ENCODE measurements at regions not wholly inside any gene's neighbourhood (a gene's known extent, or its start where the extent isn't known, plus 50 kb on each side); places are given as distances from the start of the nearest gene placed in this dataset.

DNA sequence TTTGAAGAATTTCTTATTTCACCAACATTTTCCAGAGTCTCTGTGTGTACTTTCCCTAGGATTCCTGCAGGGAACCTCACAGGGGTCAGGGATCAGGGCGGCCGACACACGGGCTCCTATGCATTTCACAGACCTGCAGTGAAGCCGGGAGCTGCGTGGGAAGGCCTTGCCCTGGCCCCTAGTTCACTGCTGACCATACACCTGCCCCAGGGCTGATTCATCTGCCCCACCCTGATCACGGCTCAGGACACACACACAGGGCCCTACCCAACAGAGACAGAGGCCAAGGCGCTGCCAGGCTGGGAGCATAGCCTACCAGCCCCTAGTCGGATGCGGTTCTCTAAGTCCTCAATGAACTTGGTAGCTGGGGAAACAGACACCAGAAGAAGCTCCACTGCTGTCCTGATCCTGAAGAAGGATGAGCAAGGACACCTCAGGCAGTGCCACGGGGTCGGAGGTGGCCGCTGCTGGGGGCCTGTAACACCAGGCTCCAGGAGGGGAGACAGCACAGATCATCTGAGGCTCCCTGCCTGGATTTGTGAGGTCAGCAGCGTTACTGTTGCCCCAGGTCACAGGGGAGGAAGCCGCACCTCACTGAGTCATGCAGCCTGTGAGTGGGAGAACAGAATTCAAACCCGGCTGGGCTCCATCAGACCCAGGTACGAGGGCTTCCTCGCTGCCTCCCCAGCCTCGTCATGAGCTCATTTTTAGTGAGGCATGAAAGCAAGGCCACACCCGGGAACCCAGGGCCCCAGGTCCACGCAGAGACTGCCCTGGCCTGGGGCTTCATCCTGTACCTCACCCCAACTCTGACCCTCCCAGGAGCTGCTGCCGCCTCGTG lies 278.8 kb upstream of the PPP2R2D start:
- TF ChIP-seq POLR2A (IDR thresholded peaks at IDR 0.05) = no peak
- TF ChIP-seq, protein P1, sequence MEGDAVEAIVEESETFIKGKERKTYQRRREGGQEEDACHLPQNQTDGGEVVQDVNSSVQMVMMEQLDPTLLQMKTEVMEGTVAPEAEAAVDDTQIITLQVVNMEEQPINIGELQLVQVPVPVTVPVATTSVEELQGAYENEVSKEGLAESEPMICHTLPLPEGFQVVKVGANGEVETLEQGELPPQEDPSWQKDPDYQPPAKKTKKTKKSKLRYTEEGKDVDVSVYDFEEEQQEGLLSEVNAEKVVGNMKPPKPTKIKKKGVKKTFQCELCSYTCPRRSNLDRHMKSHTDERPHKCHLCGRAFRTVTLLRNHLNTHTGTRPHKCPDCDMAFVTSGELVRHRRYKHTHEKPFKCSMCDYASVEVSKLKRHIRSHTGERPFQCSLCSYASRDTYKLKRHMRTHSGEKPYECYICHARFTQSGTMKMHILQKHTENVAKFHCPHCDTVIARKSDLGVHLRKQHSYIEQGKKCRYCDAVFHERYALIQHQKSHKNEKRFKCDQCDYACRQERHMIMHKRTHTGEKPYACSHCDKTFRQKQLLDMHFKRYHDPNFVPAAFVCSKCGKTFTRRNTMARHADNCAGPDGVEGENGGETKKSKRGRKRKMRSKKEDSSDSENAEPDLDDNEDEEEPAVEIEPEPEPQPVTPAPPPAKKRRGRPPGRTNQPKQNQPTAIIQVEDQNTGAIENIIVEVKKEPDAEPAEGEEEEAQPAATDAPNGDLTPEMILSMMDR (IDR thresholded peaks at IDR 0.05) = no peak
- intact Hi-C loops (cut with DNase I; ENCODE audit: low total_unique reads) = no loop called here
- Histone ChIP-seq H3K9me3 (no peaks in the 10 kb centered on the region), H3K27me3 (no peaks in the 10 kb centered on the region), H3K36me3 (no peaks in the 10 kb centered on the region), H3K4me1 (no peaks in the 10 kb centered on the region), H3K4me3 (no peak overlapping the region), H3K27ac (no peak overlapping the region)
- no peak for DNase-seq

DNA sequence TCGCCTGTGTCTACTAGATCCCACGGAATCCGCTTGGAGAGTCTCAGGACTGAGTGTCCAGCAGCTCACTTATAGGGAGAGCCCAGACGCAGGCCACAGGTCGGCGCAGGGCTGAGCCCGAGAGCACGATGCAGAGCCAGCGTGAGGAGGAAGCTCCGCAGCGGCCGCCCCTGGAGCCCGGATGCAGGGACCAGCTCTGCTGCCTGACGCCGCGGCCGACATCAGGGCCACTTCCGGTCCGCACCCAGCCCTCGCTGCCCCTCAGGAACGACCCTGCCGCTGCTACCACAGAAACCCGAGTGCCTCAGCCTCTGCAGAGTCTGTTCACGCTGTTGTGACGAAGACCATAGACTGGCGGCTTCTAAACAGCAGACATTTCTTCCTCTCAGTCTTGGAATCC lies 275.8 kb upstream of the PPP2R2D start:
- intact Hi-C loops (cut with DNase I; ENCODE audit: low total_unique reads) = no loop called here
- Histone ChIP-seq H3K27me3 (no peaks in the 10 kb centered on the region), H3K27ac (no peak overlapping the region), H3K36me3 (no peaks in the 10 kb centered on the region), H3K4me3 (no peak overlapping the region), H3K9me3 (no peaks in the 10 kb centered on the region), H3K4me1 (no peaks in the 10 kb centered on the region)
- no peak for TF ChIP-seq POLR2A (IDR thresholded peaks at IDR 0.05)
- TF ChIP-seq, protein P1 (IDR thresholded peaks at IDR 0.05) = no peak
- no peak for DNase-seq

DNA sequence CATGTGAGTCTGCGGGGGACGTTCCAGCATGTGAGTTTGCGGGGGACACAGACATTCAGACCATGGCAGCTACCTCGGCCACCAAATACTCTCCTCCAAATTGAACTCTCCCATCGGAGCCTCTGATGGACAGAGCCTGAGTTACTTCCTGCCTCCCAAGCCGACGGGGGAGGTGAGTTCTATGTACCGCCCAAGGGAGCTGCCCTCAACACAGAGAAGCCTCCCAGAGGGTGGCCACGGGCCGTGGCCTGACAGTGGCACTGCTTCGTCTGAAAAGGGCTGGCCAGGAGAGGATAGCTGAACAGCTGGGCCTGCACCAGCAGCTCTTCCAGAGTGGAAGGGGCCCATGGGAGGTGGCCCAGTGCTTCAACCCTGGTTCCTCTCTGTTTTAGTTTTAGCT lies 274.5 kb upstream of the PPP2R2D start:
- no peaks in the 10 kb centered on the region for H3K36me3 ChIP-seq
- DNase-seq = no peak
- H3K27ac ChIP-seq = no peak overlapping the region
- H3K9me3 ChIP-seq = no peaks in the 10 kb centered on the region
- H3K4me3 ChIP-seq = no peak overlapping the region
- TF ChIP-seq, protein P1 (IDR thresholded peaks at IDR 0.05) = no peak
- no peak for TF ChIP-seq POLR2A (IDR thresholded peaks at IDR 0.05)
- intact Hi-C loops (cut with DNase I; ENCODE audit: low total_unique reads) = no loop called here
- H3K4me1 ChIP-seq = no peaks in the 10 kb centered on the region
- no peaks in the 10 kb centered on the region for H3K27me3 ChIP-seq

DNA sequence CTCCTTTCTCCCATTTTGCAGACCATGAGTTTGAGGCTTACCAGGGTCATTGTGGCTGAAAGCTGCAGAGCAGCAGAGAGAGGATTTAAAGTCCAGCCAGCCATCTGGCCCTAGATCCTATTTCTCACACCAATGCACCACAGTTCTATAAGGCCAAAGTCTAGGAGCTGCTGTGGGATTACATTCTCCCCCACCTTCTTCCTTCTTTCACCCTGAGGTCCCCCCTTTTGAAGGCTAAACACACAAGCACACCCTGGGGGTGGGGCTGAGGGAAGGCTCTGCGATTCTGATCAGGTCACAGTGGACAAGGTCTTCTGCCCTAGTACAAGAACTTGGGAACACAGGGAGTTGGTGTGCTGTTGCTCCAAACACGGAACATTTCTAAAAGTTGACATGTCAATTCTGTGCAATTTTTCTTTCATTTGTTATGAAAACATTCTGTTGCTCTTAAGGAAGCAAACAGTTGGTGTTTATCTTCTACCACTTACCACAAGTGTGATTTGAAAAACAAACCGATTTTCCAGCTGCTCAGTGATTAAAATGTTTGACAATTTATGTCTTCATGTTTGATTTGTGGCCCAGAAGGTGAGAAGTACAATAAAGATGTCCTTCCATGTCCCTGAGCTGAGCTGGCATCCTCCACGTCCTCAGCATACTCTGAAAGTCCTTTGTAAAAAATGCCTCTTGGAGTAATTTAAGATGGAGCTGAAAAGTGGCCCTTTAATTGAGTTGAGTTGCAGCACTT lies 271.6 kb upstream of the PPP2R2D start:
- Histone ChIP-seq H3K4me3 (no peak overlapping the region), H3K4me1 (no peaks in the 10 kb centered on the region), H3K9me3 (no peaks in the 10 kb centered on the region), H3K36me3 (no peaks in the 10 kb centered on the region), H3K27ac (no peak overlapping the region), H3K27me3 (no peaks in the 10 kb centered on the region)
- intact Hi-C loops (cut with DNase I; ENCODE audit: low total_unique reads) = no loop called here
- TF ChIP-seq, protein P1 (IDR thresholded peaks at IDR 0.05) = no peak
- TF ChIP-seq POLR2A (IDR thresholded peaks at IDR 0.05) = no peak
- DNase-seq = no peak

DNA sequence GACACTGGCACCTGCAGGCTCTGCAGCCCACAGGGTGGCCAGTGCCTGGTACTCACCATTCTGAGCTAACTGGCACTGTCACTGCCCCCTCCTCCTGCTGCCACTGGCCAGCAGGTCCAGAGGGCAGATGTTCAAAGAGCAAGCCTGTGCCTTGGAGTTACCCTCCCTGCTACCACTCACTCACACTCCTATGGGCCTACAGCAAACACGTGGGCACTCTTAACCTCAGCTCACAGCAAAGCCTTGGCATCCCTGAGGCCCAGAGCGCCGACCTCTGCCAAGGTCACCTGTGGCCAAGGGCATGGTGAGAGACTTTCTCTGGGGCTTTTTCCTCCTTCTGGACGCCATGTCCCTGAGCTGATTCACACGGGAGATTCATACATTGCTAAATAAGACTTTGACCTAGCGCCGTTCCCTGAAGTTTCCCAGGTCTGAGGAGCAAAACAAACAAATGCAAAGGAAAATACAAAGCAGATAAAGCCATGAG lies 270.0 kb upstream of the PPP2R2D start:
- H3K27ac ChIP-seq = no peak overlapping the region
- H3K27me3 ChIP-seq = no peaks in the 10 kb centered on the region
- no peaks in the 10 kb centered on the region for H3K4me1 ChIP-seq
- no peaks in the 10 kb centered on the region for H3K9me3 ChIP-seq
- no peak for DNase-seq
- intact Hi-C loops (cut with DNase I; ENCODE audit: low total_unique reads) = no loop called here
- H3K4me3 ChIP-seq = no peak overlapping the region
- TF ChIP-seq, protein P1 (IDR thresholded peaks at IDR 0.05) = no peak
- no peak for TF ChIP-seq POLR2A (IDR thresholded peaks at IDR 0.05)
- no peaks in the 10 kb centered on the region for H3K36me3 ChIP-seq

Data from uterus (tissue), 3 donors.